GM13977 (cell line): ENCODE measurements at regions not wholly inside any gene's neighbourhood (a gene's known extent, or its start where the extent isn't known, plus 50 kb on each side); places are given as distances from the start of the nearest gene placed in this dataset.
A peak's percentile ranks its signal among the peaks of the same experiment; 100 is the strongest.
"Not testable (repeated sequence)": the region's sequence is repeated elsewhere in the genome, so short reads cannot be mapped to it uniquely, and the experiment has no call there.

Source experiments
- DNase-seq: peaks from one replicate; pipeline ENCODE4 v3.0.0; 2012; ENCODE audit warnings: low spot score
- CTCF ChIP-seq: IDR thresholded peaks from 2 replicates; pipeline ENCODE4 v1.5.1; 2012; ENCODE audit warnings: mild to moderate bottlenecking, control low read depth; ENCODE audit not compliant: insufficient read depth; ENCODE audit errors: extremely low read depth, missing control alignments
- in situ Hi-C: fragments of 300-500 bp; cut with MboI; formaldehyde crosslinking; loops from one replicate; pipeline ENCODE4 v1.12.0; 2022; ENCODE audit warnings: low sequenced_read_pairs, low pct_unique_long_range_greater_than_20kb, mixed read lengths, inconsistent platforms; ENCODE audit not compliant: unreplicated experiment

DNA sequence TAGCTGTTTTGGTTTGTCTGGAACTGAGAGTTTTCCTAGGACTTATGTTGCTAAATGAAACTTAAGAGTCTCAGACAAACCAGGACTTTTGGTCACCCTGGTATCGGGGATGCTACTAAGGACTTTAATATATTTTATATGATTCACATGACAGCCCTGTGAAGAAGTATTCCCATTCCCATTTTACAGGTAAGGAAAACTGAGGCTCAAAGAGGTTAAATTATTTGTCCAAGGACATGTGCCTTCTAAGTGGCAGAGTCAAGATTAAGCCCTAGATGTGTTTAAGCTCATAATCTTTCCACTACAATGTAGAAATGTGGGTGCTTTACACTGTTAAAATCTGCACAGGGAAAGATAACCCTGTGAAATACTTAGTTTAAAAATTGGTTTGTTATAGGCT lies 77.7 kb upstream of the ATP5MC3 start:
- TF ChIP-seq CTCF: no peak
- in situ Hi-C loops: no loop called here
- DNase-seq: no peak

DNA sequence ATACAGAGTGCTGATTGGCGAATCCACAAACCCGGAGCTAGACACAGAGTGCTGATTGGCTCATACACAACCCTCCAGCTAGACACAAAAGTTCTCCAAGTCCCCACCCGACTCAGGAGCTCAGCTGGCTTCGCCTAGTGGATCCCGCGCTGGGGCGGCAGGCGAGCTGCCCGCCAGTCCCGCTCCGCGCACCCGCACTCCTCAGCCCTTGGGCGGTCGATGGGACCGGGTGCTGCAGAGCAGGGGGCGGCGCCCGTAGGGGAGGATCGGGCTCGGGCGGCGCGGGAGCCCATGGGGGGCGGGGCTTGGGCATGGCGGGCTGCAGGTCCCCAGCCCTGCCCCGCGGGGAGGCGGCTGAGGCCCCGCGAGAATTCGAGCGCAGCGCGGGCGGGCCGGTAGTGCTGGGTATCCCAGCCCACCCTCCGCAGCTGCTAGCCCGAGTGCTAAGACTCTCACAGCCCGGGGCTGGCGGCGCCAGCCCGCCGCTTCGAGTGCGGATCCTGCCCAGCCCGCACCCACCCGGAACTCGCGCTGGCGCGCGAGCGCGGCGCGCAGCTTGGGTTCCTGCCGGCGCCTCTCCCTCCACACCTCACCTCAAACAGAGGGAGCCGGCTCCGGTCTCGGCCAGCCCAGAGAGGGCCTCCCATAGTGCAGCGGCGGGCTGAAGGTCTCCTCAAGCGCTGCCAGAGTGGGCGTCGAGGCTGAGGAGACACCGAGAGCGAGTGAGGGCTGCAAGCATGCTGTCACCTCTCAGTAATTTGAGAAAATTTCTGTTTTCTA lies 75.5 kb upstream of the ATP5MC3 start:
- no peak for DNase-seq
- in situ Hi-C loops: no loop called here
- TF ChIP-seq CTCF: no peak

DNA sequence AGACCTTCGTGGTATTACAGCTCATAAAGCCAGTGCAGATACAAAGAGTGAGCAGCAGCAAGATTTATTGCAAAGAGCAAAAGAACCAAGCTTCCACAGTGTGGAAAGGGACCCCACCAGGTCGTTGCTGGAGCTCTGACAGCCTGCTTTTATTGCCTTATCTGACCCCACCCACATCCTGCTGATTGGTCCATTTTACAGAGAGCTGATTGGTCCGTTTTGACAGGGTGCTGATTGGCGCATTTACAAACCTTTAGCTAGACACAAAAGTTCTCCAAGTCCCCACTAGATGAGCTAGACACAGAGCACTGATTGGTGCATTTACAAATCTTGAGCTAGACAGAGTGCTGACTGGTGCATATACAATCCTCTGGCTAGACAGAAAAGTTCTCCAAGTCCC lies 74.9 kb upstream of the ATP5MC3 start:
- DNase-seq, in situ Hi-C loops: not testable (repeated sequence)

- TF ChIP-seq CTCF: no peak
- DNase-seq: no peak
- in situ Hi-C loops: no loop called here
These were observed 72.4 kb upstream of the ATP5MC3 start for GRCh38 chr2:175253871-175254270.

DNA sequence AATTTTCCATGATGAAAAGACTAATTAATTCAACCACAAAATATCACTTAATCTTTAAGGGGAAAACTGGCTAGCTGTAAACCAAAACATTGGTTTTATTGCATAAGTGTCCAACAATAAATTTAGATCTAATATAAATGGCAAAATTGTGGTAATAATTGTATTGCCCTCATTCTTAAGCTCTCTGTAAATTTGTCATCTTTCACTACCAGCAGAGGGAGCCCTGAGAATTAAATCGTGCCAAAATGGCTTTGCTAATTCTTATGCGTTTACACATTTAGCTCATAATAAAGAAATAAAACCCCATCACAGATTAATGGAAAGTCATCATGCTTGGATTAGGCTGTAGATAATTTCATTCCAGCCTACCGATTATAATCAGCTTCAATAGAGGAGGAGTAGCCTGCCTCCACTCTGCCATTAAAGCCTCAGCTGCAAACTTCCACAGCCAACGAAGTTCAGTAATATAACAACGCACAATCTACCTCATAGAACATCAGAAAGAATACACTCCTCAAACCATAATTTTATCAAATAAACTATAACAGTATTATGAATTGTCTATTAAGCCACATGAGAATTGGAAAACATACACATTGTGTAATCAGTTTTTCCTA lies 70.0 kb upstream of the ATP5MC3 start:
- in situ Hi-C loops: no loop called here
- peak; percentile 35 for DNase-seq

DNA sequence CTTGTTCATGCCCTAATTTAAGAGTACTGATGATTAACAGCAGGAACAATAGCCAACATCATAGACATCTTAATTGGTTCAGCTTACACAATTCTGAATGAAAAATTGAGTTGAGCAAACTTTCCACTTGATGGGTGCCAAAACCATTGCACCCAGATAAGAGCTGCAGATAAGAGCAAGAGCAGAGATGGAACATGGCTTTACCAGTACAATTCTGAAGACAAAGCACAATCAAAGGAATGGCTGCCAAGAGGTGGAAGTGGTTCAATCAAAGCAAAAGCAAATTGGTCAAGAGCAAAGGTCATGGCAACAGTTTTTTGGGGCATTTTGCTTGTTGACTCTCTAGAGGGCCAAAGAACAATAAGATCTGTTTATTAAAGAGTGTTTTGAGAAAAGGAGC lies 65.6 kb upstream of the ATP5MC3 start:
- DNase-seq: no peak
- TF ChIP-seq CTCF: no peak
- in situ Hi-C loops: no loop called here

More for the DNA sequence above, 70.0 kb upstream of the ATP5MC3 start:
- peak; percentile 62 for TF ChIP-seq CTCF

DNA sequence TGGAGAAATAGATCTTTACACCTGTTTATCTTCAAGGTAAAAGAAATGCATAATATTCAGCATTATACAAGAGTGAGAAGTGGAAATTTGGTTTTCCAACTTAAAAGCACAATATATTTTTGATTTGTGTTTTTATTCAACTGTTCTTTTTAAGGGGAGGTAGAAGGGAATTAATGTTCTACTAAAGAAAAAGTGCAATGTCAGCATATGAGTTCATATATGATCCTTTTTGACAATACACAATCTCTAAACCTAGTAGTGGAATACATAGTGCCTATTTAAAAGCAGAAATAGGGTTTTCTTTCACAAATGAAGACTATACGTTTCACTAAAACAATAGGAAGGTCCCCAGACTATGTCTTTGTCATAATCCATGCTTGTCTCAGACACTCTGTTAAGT lies 63.2 kb upstream of the ATP5MC3 start:
- in situ Hi-C loops: no loop called here
- TF ChIP-seq CTCF: no peak
- no peak for DNase-seq
